H1 (cell line): ENCODE measurements at regions not wholly inside any gene's neighbourhood (a gene's known extent, or its start where the extent isn't known, plus 50 kb on each side); places are given as distances from the start of the nearest gene placed in this dataset.

Experiments used
- CTCF ChIA-PET: fragments of 300-600 bp; sonication (Branson Sonifier 250); formaldehyde crosslinking; loops from one replicate; lab custom pipeline; 2021; ENCODE audit not compliant: partially characterized antibody; lab: Charles Lee
- POLR2A ChIA-PET: fragments of 300-600 bp; sonication (Branson Sonifier 250); formaldehyde crosslinking; loops from one replicate; lab custom pipeline; 2021; ENCODE audit warnings: inconsistent platforms; ENCODE audit not compliant: partially characterized antibody; lab: Charles Lee
- DNase-seq, 2 experiments: peaks; one replicate each; pipeline versions ENCODE4 v3.0.0 to v3.0.0-alpha.2; 2010 to 2022; ENCODE audit warnings: low spot score in 2 of 2, low read depth in 1 of 2, mixed read lengths in 1 of 2
- FAIRE-seq: peaks from 2 replicates; lab custom pipeline; 2011; peaks lifted over from hg19 to GRCh38; lab: Jason Lieb, UNC
- H2AFZ ChIP-seq: 2 replicates; pipeline ENCODE4 v1.8.1; 2012; ENCODE audit warnings: low read length, inconsistent platforms
- H2AK5ac ChIP-seq: 2 replicates; pipeline ENCODE4 v1.6.1; 2013; ENCODE audit warnings: low read depth, low read length
- H2BK120ac ChIP-seq: replicated peaks from 2 replicates; pipeline ENCODE3; 2013; ENCODE audit warnings: low read depth, low read length, inconsistent platforms
- H2BK12ac ChIP-seq: 2 replicates; pipeline ENCODE4 v1.6.1; 2013; ENCODE audit warnings: low read depth, low read length
- H2BK15ac ChIP-seq: 2 replicates; pipeline ENCODE4 v1.6.1; 2013; ENCODE audit warnings: low read length
- H2BK20ac ChIP-seq: 2 replicates; pipeline ENCODE4 v1.6.1; 2013; ENCODE audit warnings: low read length
- H2BK5ac ChIP-seq: 2 replicates; pipeline ENCODE4 v1.6.1; 2013; ENCODE audit warnings: low read depth, low read length
- H3K14ac ChIP-seq: 2 replicates; pipeline ENCODE4 v1.6.1; 2013; ENCODE audit warnings: inconsistent platforms; ENCODE audit not compliant: insufficient read length
- H3K18ac ChIP-seq: 2 replicates; pipeline ENCODE4 v1.6.1; 2013; ENCODE audit warnings: low read length; ENCODE audit errors: extremely low read depth
- H3K23ac ChIP-seq: 2 replicates; pipeline ENCODE4 v1.6.1; 2013; ENCODE audit warnings: inconsistent platforms; ENCODE audit not compliant: insufficient read length
- H3K23me2 ChIP-seq: 2 replicates; pipeline ENCODE4 v1.6.1; 2013; ENCODE audit warnings: low read depth, low read length
- H3K27ac ChIP-seq: 2 replicates; pipeline ENCODE4 v1.6.1; 2011; ENCODE audit warnings: low read depth, low read length, inconsistent platforms
- H3K27me3 ChIP-seq, 4 experiments: replicated peaks in 1 of 4; 1 replicate in 1 of 4; 2 replicates in 3 of 4; pipeline versions ENCODE4 v1.6.1 to v1.8.1; 2011 to 2013; ENCODE audit warnings: low read length in 3 of 4, mild to moderate bottlenecking in 3 of 4, inconsistent platforms in 2 of 4, mixed read lengths in 2 of 4, moderate library complexity in 1 of 4; ENCODE audit not compliant: control insufficient read depth in 3 of 4, insufficient read depth in 3 of 4; ENCODE audit errors: extremely low read depth in 1 of 4
- H3K36me3 ChIP-seq, 4 experiments: 2 replicates each; pipeline versions ENCODE4 v1.6.1 to v1.8.1; 2011 to 2013; ENCODE audit warnings: mild to moderate bottlenecking in 4 of 4, low read length in 3 of 4, moderate library complexity in 2 of 4, control low read depth in 1 of 4, inconsistent platforms in 1 of 4; ENCODE audit not compliant: insufficient read depth in 4 of 4, control insufficient read depth in 2 of 4
- H3K4ac ChIP-seq: replicated peaks from 2 replicates; pipeline ENCODE3; 2013; ENCODE audit warnings: low read length, low read depth, mixed read lengths, inconsistent platforms; ENCODE audit not compliant: insufficient read length
- H3K4me1 ChIP-seq, 4 experiments: replicated peaks in 1 of 4; 1 replicate in 1 of 4; 2 replicates in 3 of 4; pipeline versions ENCODE4 v1.6.1 to v1.8.1; 2011 to 2013; ENCODE audit warnings: low read length in 3 of 4, inconsistent platforms in 2 of 4, mixed read lengths in 1 of 4; ENCODE audit not compliant: insufficient read depth in 4 of 4, control insufficient read depth in 3 of 4
- H3K4me2 ChIP-seq, 2 experiments: 2 replicates each; pipeline versions ENCODE4 v1.6.1 to v1.8.1; 2011 to 2013; ENCODE audit warnings: low read depth in 2 of 2, low read length in 2 of 2, control low read depth in 1 of 2, inconsistent platforms in 1 of 2, mild to moderate bottlenecking in 1 of 2; ENCODE audit not compliant: insufficient read depth in 1 of 2
- H3K4me3 ChIP-seq, 4 experiments: fragments of 200-600, 300-600 bp in 1 of 4; sonication (generic), shearing (Covaris generic), sonication (Bioruptor Twin) in 1 of 4; 2 replicates each; pipeline versions ENCODE4 v1.5.1 to v1.8.1; 2011 to 2016; ENCODE audit warnings: low read length in 4 of 4, low read depth in 3 of 4, control low read depth in 2 of 4, inconsistent platforms in 2 of 4, mild to moderate bottlenecking in 2 of 4, mixed read lengths in 1 of 4, moderate library complexity in 1 of 4; ENCODE audit not compliant: insufficient read depth in 2 of 4; ENCODE audit errors: extremely low read depth in 1 of 4
- H3K56ac ChIP-seq: replicated peaks from 2 replicates; pipeline ENCODE3; 2013; ENCODE audit warnings: low read depth, mild to moderate bottlenecking, mixed read lengths, low read length, inconsistent platforms; ENCODE audit not compliant: insufficient read length
- H3K79me1 ChIP-seq: 2 replicates; pipeline ENCODE4 v1.6.1; 2013; ENCODE audit warnings: low read depth, low read length, control low read depth
- H3K79me2 ChIP-seq, 2 experiments: 2 replicates each; pipeline versions ENCODE4 v1.6.1 to v1.8.1; 2012 to 2013; ENCODE audit warnings: low read length in 2 of 2, mild to moderate bottlenecking in 2 of 2, inconsistent platforms in 1 of 2; ENCODE audit not compliant: insufficient read depth in 2 of 2, control insufficient read depth in 1 of 2
- H3K9ac ChIP-seq, 4 experiments: replicated peaks in 1 of 4; 1 replicate in 1 of 4; 2 replicates in 3 of 4; pipeline versions ENCODE4 v1.6.1 to v1.8.1; 2011 to 2013; ENCODE audit warnings: low read depth in 3 of 4, low read length in 3 of 4, control low read depth in 2 of 4, mild to moderate bottlenecking in 2 of 4, moderate library complexity in 2 of 4, inconsistent platforms in 1 of 4; ENCODE audit errors: extremely low read depth in 1 of 4
- H3K9me3 ChIP-seq, 2 experiments: 2 replicates each; pipeline versions ENCODE4 v1.6.1 to v1.8.1; 2012 to 2013; ENCODE audit warnings: mild to moderate bottlenecking in 2 of 2, moderate library complexity in 2 of 2, control low read depth in 1 of 2, inconsistent platforms in 1 of 2, low read depth in 1 of 2, low read length in 1 of 2, mixed read lengths in 1 of 2; ENCODE audit not compliant: insufficient read depth in 2 of 2
- H4K20me1 ChIP-seq, 2 experiments: replicated peaks in 1 of 2; 2 replicates each; pipeline versions ENCODE3 to v1.8.1; 2011 to 2013; ENCODE audit warnings: inconsistent platforms in 2 of 2, low read length in 2 of 2, mild to moderate bottlenecking in 1 of 2; ENCODE audit not compliant: insufficient read depth in 2 of 2, control insufficient read depth in 1 of 2
- H4K5ac ChIP-seq: 2 replicates; pipeline ENCODE4 v1.6.1; 2013; ENCODE audit warnings: low read length, low read depth, mixed read lengths, inconsistent platforms; ENCODE audit not compliant: insufficient read length
- H4K8ac ChIP-seq: 2 replicates; pipeline ENCODE4 v1.8.0; 2013; ENCODE audit warnings: mild to moderate bottlenecking, moderate library complexity, low read length, inconsistent platforms; ENCODE audit not compliant: insufficient read depth; ENCODE audit errors: extremely low read depth
- H4K91ac ChIP-seq: replicated peaks from 2 replicates; pipeline ENCODE3; 2013; ENCODE audit warnings: low read length, mixed read lengths, inconsistent platforms; ENCODE audit not compliant: insufficient read length
- CHD1 ChIP-seq: IDR thresholded peaks from 2 replicates; pipeline ENCODE4 v1.6.1; 2012; ENCODE audit warnings: low read depth, low read length, improper control_type of control experiment
- GABPA ChIP-seq: IDR thresholded peaks from 2 replicates; pipeline ENCODE4 v1.6.1; 2011; ENCODE audit warnings: mild to moderate bottlenecking, low read length, moderate library complexity, borderline replicate concordance; ENCODE audit not compliant: insufficient read depth
- POLR2AphosphoS5 ChIP-seq: IDR thresholded peaks from 2 replicates; pipeline ENCODE4 v1.6.1; 2011; ENCODE audit warnings: low read depth, low read length
- SAP30 ChIP-seq: fragments of 300-600 bp; sonication (generic); IDR thresholded peaks from 2 replicates; pipeline ENCODE4 v1.7.1; 2012; ENCODE audit warnings: low read length, moderate library complexity, mild to moderate bottlenecking, inconsistent platforms; ENCODE audit not compliant: insufficient read depth, insufficient replicate concordance
- SIN3A ChIP-seq, 2 experiments: IDR thresholded peaks in 1 of 2; conservative IDR thresholded peaks in 1 of 2; 2 replicates each; pipeline ENCODE4 v1.6.1; 2011 to 2012; ENCODE audit warnings: low read length in 2 of 2, improper control_type of control experiment in 1 of 2, low read depth in 1 of 2, mild to moderate bottlenecking in 1 of 2
- SIRT6 ChIP-seq: IDR thresholded peaks from one replicate; pipeline ENCODE4 v1.7.1; 2012; ENCODE audit warnings: low read length, inconsistent platforms
- TBP ChIP-seq: IDR thresholded peaks from 2 replicates; pipeline ENCODE4 v1.6.1; 2011; ENCODE audit warnings: low read depth, low read length, improper control_type of control experiment
- TEAD4 ChIP-seq: IDR thresholded peaks from 2 replicates; pipeline ENCODE4 v1.6.1; 2012; ENCODE audit warnings: low read depth, low read length, inconsistent platforms, mixed read lengths
- USF2 ChIP-seq: IDR thresholded peaks from 2 replicates; pipeline ENCODE4 v1.6.1; 2011; ENCODE audit warnings: low read length, improper control_type of control experiment
- YY1 ChIP-seq: IDR thresholded peaks from 2 replicates; pipeline ENCODE4 v1.6.1; 2011; ENCODE audit warnings: low read depth, mild to moderate bottlenecking, low read length
- WGBS, 2 experiments: shearing (Covaris generic) in 1 of 2; methylation state at CpG; one replicate each; pipeline versions ENCODE4 v1.1.6 to v1.1.7; 2013 to 2015; ENCODE audit warnings: low lambda C conversion rate in 2 of 2, mixed read lengths in 2 of 2, inconsistent platforms in 1 of 2, low coverage in 1 of 2, missing lambda C conversion rate in 1 of 2; ENCODE audit not compliant: insufficient replicate concordance in 2 of 2, insufficient coverage in 1 of 2, insufficient read length in 1 of 2; ENCODE audit errors: extremely low coverage in 1 of 2, missing lambda C conversion rate in 1 of 2; 5-methylcytosine and 5-hydroxymethylcytosine counted together

GRCh38 chr16:26642047-26642664, 424.6 kb upstream of the C16orf82 start:
- Histone ChIP-seq H2BK5ac (no peak overlapping the region), H3K79me2 (no peaks in the 10 kb centered on the region), H3K79me1 (no peaks in the 10 kb centered on the region), H3K23ac (no peak overlapping the region), H3K4me3 (no peak overlapping the region), H3K9me3 (no peaks in the 10 kb centered on the region), H4K8ac (no peak overlapping the region), H3K23me2 (no peaks in the 10 kb centered on the region), H3K36me3 (no peaks in the 10 kb centered on the region), H2BK15ac (no peak overlapping the region), H2BK20ac (no peak overlapping the region), H3K27me3 (no peaks in the 10 kb centered on the region), H2AK5ac (no peak overlapping the region), H3K4me2 (no peak overlapping the region), H3K56ac (no peak overlapping the region), H2BK12ac (no peak overlapping the region; the same call in 1 of the 2 replicates), H3K4me1 (no peaks in the 10 kb centered on the region; a peak in 1 of 7 replicates), H3K14ac (no peak overlapping the region), H3K18ac (no peak overlapping the region), H3K4ac (no peak overlapping the region), H2AFZ (no peak overlapping the region), H3K27ac (no peak overlapping the region), H3K9ac (no peak overlapping the region), H2BK120ac (no peak overlapping the region), H4K20me1 (no peaks in the 10 kb centered on the region), H4K5ac (no peak overlapping the region), H4K91ac (peak overlapping the region; percentile 25)
- DNase-seq (no peak), FAIRE-seq (no peak)
- WGBS, 2 experiments: 90% methylated on average over 5 of the region's 5 CpGs; no CpG with 5 or more reads in 1 of the 2 experiments
- POLR2A ChIA-PET: no interaction called here
- CTCF ChIA-PET: interaction anchor here (0.8 kb wide), 1 partner anchor 468 kb away, joined by 4 read pairs; no protein-coding TSS in a partner anchor
- TF ChIP-seq CHD1: no peak
- TF ChIP-seq SAP30: no peak
- no peak for TF ChIP-seq POLR2AphosphoS5
- no peak for TF ChIP-seq YY1
- no peak for TF ChIP-seq GABPA
- TF ChIP-seq TBP: no peak
- no peak for TF ChIP-seq SIN3A (conservative IDR thresholded peaks at IDR 0.05 in 1 of 2, IDR thresholded peaks at IDR 0.05 in 1 of 2; ENCODE audit: low read depth in 1 of 2, low read length in 2 of 2)
- no peak for TF ChIP-seq TEAD4
- TF ChIP-seq SIRT6: no peak
- no peak for TF ChIP-seq USF2
